CD4-positive, alpha-beta T cell treated with Interferon alpha-2 for 1 hour (primary cell): ENCODE measurements at regions not wholly inside any gene's neighbourhood (a gene's known extent, or its start where the extent isn't known, plus 50 kb on each side); places are given as distances from the start of the nearest gene placed in this dataset.

Experiments
- DNase-seq, 2 donors: peaks; one replicate each; pipeline ENCODE4 v3.0.0-alpha.2; 2020 to 2022

DNA sequence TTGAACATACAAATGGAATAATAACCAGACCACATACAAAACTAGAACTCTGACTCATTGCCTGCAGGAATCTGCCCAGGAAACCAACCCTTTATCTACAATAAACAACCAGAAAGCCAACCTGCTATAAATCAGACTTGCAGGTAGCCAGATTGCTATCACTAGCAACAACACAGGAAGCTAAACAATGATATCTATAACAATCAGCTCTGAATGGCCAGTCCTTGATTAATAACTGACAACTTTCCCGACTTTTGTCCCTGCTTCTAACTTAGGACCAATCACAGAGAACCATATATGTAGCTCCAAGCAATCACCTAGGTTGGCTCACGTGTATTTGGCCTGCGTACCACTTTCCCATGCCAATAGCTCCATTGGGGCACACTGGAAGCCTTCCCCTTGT, 470.8 kb downstream of the RIT2 start:
- no peak for DNase-seq

DNA sequence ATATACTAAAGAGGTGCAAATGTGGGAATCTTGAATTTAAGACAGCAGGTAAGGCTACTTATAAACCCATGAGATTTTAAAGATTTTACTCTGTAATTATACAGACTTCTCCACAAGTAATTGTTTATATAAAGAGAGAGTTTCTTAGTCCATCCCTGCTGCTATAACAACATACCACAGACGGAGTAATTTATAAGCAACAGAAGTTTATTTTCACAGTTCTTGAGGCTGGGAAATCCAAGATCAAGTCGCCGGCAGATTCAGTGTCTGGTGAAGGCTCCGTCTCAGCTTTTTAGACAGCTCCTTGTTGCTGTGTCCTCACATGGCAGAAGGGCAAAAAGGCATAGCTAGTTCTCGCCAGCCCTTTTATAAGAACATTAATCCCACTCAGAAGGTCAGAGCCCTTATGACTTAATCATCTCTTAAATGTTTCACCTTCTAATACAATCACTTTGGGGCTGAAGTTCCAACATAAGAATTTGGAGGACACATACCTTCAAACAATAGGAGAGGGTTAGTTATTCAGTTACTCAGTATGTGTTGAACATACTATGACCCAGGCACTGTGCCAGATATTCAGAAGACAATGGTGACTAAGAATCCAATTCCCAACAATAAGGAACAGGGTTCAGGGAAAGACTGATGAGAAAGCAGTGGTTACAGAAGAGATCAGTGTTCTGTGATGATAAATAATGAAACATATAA, 466.0 kb downstream of the RIT2 start:
- no peak for DNase-seq

DNA sequence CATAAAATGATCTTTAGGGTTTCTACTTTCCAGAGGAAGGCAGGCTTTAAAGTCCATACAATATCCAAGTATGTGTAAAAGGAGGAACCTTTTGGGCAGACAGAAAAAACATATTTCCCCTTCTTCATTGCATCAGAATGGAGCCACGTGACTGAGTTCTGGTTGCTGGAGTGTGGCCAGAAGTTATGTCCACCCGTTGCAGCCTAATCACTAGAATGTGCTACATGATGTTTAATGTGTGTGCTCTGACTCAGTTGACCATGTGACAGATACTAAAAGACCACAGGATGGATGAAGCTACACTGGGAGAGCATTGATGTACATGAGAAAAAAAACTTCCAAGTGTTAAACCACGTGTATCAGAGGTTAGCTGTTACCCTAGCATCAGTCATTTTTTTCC, 460.9 kb downstream of the RIT2 start:
- DNase-seq: no peak

DNA sequence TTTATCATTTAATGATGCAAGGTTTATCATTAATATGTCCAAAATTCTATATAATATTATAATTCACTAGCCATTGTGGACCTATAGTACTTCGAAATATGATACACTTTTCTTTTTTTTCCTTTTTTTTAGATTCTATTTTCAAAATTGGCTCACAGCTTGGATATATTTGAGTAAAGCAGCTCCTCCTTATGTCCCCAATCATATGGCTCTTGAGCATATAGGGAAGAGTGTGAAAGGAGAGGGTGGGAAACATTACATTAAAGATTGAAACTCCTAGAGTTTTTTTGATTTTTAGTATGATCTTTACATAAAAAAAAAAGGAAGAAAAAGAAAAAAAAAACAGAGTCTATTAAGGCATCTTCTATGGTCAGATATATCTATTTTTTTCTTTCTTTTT, 457.9 kb downstream of the RIT2 start:
- no peak for DNase-seq

- no peak for DNase-seq
These were observed 457.3 kb downstream of the RIT2 start for GRCh38 chr18:42658171-42658570.

DNA sequence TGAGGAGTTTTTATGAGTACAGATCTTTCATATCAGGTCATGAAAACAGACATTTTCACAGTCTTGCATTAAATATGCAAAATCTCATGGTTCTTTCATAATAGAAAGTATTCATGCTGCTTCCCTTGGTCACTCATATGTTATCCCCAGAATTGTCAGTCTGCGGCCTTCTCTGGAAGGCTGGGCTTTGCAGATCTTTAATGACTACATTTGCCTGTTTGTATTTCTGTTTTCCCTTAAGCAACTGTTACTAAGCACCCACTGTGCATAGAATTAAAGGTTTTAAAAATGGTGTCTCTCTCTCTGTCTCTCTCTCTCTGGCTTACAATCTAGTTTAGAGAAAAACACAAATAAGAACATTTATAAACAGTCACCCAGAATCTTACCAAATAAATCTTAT, 456.3 kb downstream of the RIT2 start:
- no peak for DNase-seq

DNA sequence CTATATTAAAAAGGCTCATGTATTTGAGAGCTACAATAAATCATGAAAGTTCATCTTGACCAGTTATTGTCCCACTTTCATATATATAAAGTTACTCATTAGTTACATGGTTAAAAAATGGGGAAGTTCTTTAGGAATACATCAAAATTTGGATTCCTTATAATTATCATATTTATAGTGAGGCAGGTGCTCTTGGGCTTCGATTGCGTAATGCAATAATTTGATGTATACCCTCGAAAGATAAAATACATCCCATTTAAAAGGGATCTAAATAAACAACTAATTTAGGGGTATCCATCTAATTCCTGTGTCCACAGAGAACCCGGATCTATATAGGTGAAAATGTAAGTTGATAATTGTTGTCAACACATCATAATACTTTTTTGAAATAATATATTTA, 444.6 kb downstream of the RIT2 start:
- no peak for DNase-seq

DNA sequence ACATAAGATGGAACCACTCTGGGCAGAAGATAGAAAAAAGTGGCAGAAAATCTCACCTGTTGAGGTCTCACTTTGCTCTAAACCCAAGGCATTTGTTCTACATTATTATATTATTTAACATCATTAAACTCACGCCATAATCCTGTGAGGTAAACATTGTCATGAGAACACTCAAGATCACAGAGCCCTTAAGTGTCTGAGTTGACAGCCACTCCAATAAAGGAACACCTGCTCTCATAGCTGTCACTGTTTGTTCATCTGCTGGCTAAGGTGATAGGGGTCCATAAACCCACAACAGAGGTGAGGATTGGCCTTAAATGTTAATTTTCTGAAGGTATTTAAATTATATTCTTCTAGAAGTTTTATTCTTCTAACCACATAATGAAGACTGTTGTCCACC, 439.7 kb downstream of the RIT2 start:
- DNase-seq: no peak

DNA sequence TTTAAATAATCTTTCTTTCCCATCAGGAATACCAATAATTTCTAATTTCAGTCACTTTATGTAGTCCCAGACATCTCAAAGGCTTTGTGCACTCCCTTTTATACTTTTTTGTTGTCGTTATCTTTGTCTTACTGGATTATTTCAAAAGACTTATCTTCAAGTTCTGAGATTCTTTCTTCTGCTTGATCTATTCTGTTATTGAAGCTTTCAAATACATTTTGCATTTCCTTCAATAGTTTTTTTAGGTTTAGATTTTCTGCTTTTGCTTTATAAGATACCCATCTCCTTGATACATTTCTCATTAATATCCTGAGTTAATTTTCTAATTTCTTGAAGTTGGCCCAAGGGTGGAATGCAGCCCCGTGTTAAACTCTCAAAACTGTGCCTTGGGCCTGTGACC, 432.4 kb downstream of the RIT2 start:
- no peak for DNase-seq

GRCh38 chr18:42689310-42689709, 426.2 kb downstream of the RIT2 start:
- DNase-seq: no peak
